Stromal cell of bone marrow (primary cell): ENCODE measurements at regions not wholly inside any gene's neighbourhood (a gene's known extent, or its start where the extent isn't known, plus 50 kb on each side); places are given as distances from the start of the nearest gene placed in this dataset.
"Not testable (repeated sequence)": the region's sequence is repeated elsewhere in the genome, so short reads cannot be mapped to it uniquely, and the experiment has no call there.

Experiments
- DNase-seq: peaks from one replicate; pipeline ENCODE4 v3.0.0-alpha.2; 2012; ENCODE audit warnings: low read depth

- DNase-seq, result no peak
Observed at GRCh38 chr17:14733376-14733775, 432.5 kb downstream of the HS3ST3B1 start.

GRCh38 chr17:14732211-14732610, 431.3 kb downstream of the HS3ST3B1 start:
- DNase-seq, result no peak

GRCh38 chr17:14731591-14731990, 430.7 kb downstream of the HS3ST3B1 start:
- no peak for DNase-seq

- DNase-seq, result no peak
Observed at GRCh38 chr17:14730821-14731220, 429.9 kb downstream of the HS3ST3B1 start.

- no peak for DNase-seq
Observed at GRCh38 chr17:14725729-14726128, 424.8 kb downstream of the HS3ST3B1 start.

GRCh38 chr17:14724770-14725169, 423.9 kb downstream of the HS3ST3B1 start:
- DNase-seq, result no peak

- DNase-seq, result not testable (repeated sequence)
Observed at GRCh38 chr17:14723349-14723748, 422.5 kb downstream of the HS3ST3B1 start.

- no peak for DNase-seq
Observed at GRCh38 chr17:14719942-14720341, 419.1 kb downstream of the HS3ST3B1 start.

GRCh38 chr17:14717859-14718258, 417.0 kb downstream of the HS3ST3B1 start:
- no peak for DNase-seq

- DNase-seq, result no peak
Observed at GRCh38 chr17:14715561-14715960, 414.7 kb downstream of the HS3ST3B1 start.

GRCh38 chr17:14712611-14713021, 411.7 kb downstream of the HS3ST3B1 start:
- DNase-seq, result no peak

- no peak for DNase-seq
Observed at GRCh38 chr17:14704121-14704520, 403.2 kb downstream of the HS3ST3B1 start.

- no peak for DNase-seq
Observed at GRCh38 chr17:14701886-14702285, 401.0 kb downstream of the HS3ST3B1 start.

- no peak for DNase-seq
Observed at GRCh38 chr17:14699574-14700185, 398.8 kb downstream of the HS3ST3B1 start.

- no peak for DNase-seq
Observed at GRCh38 chr17:14693382-14693781, 392.5 kb downstream of the HS3ST3B1 start.

GRCh38 chr17:14690704-14691103, 389.8 kb downstream of the HS3ST3B1 start:
- DNase-seq, result no peak

- no peak for DNase-seq
Observed at GRCh38 chr17:14688134-14688533, 387.3 kb downstream of the HS3ST3B1 start.

- peak; percentile 80 for DNase-seq
Observed at GRCh38 chr17:14672830-14673229, 371.9 kb downstream of the HS3ST3B1 start.

- DNase-seq, result no peak
Observed at GRCh38 chr17:14670861-14671260, 370.0 kb downstream of the HS3ST3B1 start.

- no peak for DNase-seq
Observed at GRCh38 chr17:14664511-14664910, 363.6 kb downstream of the HS3ST3B1 start.

- no peak for DNase-seq
Observed at GRCh38 chr17:14641117-14641516, 340.2 kb downstream of the HS3ST3B1 start.

GRCh38 chr17:14637260-14637659, 336.4 kb downstream of the HS3ST3B1 start:
- no peak for DNase-seq

GRCh38 chr17:14630621-14631020, 329.7 kb downstream of the HS3ST3B1 start:
- no peak for DNase-seq

GRCh38 chr17:14630046-14630445, 329.2 kb downstream of the HS3ST3B1 start:
- DNase-seq, result no peak
